HEK293T (cell line): ENCODE measurements at regions not wholly inside any gene's neighbourhood (a gene's known extent, or its start where the extent isn't known, plus 50 kb on each side); places are given as distances from the start of the nearest gene placed in this dataset.

Experiments used
- BHLHE40 ChIP-seq: fragments of 450-650 bp; IDR thresholded peaks from 2 replicates; pipeline ENCODE4 v1.6.1; 2016; ENCODE audit warnings: mild to moderate bottlenecking, moderate library complexity, borderline replicate concordance
- CTBP1 ChIP-seq: fragments of 450-650 bp; IDR thresholded peaks from 2 replicates; pipeline ENCODE4 v1.6.1; 2016; ENCODE audit warnings: borderline replicate concordance
- ELF4 ChIP-seq: fragments of 450-650 bp; IDR thresholded peaks from 2 replicates; pipeline ENCODE4 v1.6.1; 2017; ENCODE audit warnings: antibody characterized with exemption
- FOXM1 ChIP-seq: fragments of 450-650 bp; IDR thresholded peaks from 2 replicates; pipeline ENCODE4 v1.6.1; 2017; ENCODE audit warnings: mild to moderate bottlenecking, borderline replicate concordance
- L3MBTL2 ChIP-seq: fragments of 450-650 bp; conservative IDR thresholded peaks from 2 replicates; pipeline ENCODE4 v1.6.1; 2016; ENCODE audit warnings: mild to moderate bottlenecking
- LEF1 ChIP-seq: fragments of 450-650 bp; IDR thresholded peaks from 2 replicates; pipeline ENCODE4 v1.6.1; 2017; ENCODE audit warnings: mild to moderate bottlenecking, borderline replicate concordance
- PKNOX1 ChIP-seq: fragments of 450-650 bp; IDR thresholded peaks from 2 replicates; pipeline ENCODE4 v1.6.1; 2016
- SP1 ChIP-seq: fragments of 450-650 bp; IDR thresholded peaks from 2 replicates; pipeline ENCODE4 v1.6.1; 2017
- TARDBP ChIP-seq: fragments of 450-650 bp; IDR thresholded peaks from 2 replicates; pipeline ENCODE4 v1.6.1; 2016
- ZNF384 ChIP-seq: fragments of 450-650 bp; IDR thresholded peaks from 2 replicates; pipeline ENCODE4 v1.6.1; 2016

GRCh38 chr3:22010997-22011396 lies 260.0 kb upstream of the ZNF385D start:
- no peak for TF ChIP-seq ELF4
- no peak for TF ChIP-seq FOXM1
- no peak for TF ChIP-seq CTBP1
- TF ChIP-seq ZNF384, result no peak
- TF ChIP-seq SP1, result no peak
- TF ChIP-seq LEF1, result no peak
- TF ChIP-seq BHLHE40, result no peak
- no peak for TF ChIP-seq TARDBP
- TF ChIP-seq L3MBTL2, result no peak
- TF ChIP-seq PKNOX1, result no peak
